Nephron progenitor cell (in vitro differentiated cells): ENCODE measurements at regions not wholly inside any gene's neighbourhood (a gene's known extent, or its start where the extent isn't known, plus 50 kb on each side); places are given as distances from the start of the nearest gene placed in this dataset.

Experiments
- DNase-seq: peaks from one replicate; pipeline ENCODE4 v3.0.0; 2021
- H3K27ac Mint-ChIP-seq: 2 replicates; pipeline ENCODE4 v1.8.0; 2021; ENCODE audit warnings: mild to moderate bottlenecking, moderate library complexity, mixed read lengths
- H3K27me3 Mint-ChIP-seq: 2 replicates; pipeline ENCODE4 v1.8.0; 2021; ENCODE audit warnings: mild to moderate bottlenecking, low read depth, mixed read lengths; ENCODE audit not compliant: poor library complexity
- H3K36me3 Mint-ChIP-seq: 2 replicates; pipeline ENCODE4 v1.8.0; 2021; ENCODE audit warnings: low read depth, mixed read lengths
- H3K4me1 Mint-ChIP-seq: 2 replicates; pipeline ENCODE4 v1.8.0; 2021; ENCODE audit warnings: mixed read lengths
- H3K4me3 Mint-ChIP-seq: 2 replicates; pipeline ENCODE4 v1.8.0; 2021; ENCODE audit warnings: mild to moderate bottlenecking, moderate library complexity, mixed read lengths
- H3K9me3 Mint-ChIP-seq: 2 replicates; pipeline ENCODE4 v1.8.0; 2021; ENCODE audit warnings: mild to moderate bottlenecking, moderate library complexity, mixed read lengths
- TF ChIP-seq, protein P1 (sequence below): fragments of 200-600 bp; sonication (generic); IDR thresholded peaks from 2 replicates; pipeline ENCODE4 v1.5.0; 2021; ENCODE audit warnings: antibody characterized with exemption

DNA sequence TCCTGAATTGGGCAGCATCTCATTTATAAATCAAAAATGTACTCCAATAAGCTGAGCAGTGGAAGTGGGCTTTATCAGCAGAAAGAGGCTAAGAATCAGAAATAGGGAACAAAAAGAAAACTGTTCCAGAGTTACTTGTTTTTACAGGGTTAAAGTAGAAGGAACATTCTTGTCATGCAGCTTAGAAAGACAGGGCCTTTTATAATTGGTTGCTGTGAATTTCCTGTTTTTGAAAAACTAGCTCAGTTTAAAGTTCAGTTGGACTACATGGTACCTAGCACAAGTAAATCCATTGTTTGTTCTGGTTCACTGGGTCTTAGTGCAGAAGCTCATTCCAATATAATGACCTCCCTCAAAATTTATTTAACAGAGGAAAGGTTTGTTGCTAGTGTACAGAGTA lies 200.8 kb downstream of the GRIA2 start:
- DNase-seq: no peak
- H3K27me3 Mint-ChIP-seq: peaks cover 7% of the 10 kb centered on the region
- H3K4me3 Mint-ChIP-seq: no peak overlapping the region
- H3K9me3 Mint-ChIP-seq: peaks cover 6% of the 10 kb centered on the region
- no peak overlapping the region for H3K27ac Mint-ChIP-seq
- H3K4me1 Mint-ChIP-seq: no peaks in the 10 kb centered on the region
- H3K36me3 Mint-ChIP-seq: no peaks in the 10 kb centered on the region
- TF ChIP-seq, protein P1, sequence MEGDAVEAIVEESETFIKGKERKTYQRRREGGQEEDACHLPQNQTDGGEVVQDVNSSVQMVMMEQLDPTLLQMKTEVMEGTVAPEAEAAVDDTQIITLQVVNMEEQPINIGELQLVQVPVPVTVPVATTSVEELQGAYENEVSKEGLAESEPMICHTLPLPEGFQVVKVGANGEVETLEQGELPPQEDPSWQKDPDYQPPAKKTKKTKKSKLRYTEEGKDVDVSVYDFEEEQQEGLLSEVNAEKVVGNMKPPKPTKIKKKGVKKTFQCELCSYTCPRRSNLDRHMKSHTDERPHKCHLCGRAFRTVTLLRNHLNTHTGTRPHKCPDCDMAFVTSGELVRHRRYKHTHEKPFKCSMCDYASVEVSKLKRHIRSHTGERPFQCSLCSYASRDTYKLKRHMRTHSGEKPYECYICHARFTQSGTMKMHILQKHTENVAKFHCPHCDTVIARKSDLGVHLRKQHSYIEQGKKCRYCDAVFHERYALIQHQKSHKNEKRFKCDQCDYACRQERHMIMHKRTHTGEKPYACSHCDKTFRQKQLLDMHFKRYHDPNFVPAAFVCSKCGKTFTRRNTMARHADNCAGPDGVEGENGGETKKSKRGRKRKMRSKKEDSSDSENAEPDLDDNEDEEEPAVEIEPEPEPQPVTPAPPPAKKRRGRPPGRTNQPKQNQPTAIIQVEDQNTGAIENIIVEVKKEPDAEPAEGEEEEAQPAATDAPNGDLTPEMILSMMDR: no peak
